Cerebellar nuclear complex (tissue), 1 donor: ENCODE measurements at regions not wholly inside any gene's neighbourhood (a gene's known extent, or its start where the extent isn't known, plus 50 kb on each side); places are given as distances from the start of the nearest gene placed in this dataset.

ENCODE experiments used
- DNase-seq, 2 experiments: peaks; one replicate each; lab custom pipeline; 2025; lab: John Stamatoyannopoulos, UW

- DNase-seq = no peak
Observed at GRCh38 chr3:194995334-194995733, 275.6 kb downstream of the XXYLT1 start.

GRCh38 chr3:194995922-194996321 is 275.0 kb downstream of the XXYLT1 start:
- DNase-seq = no peak

- no peak for DNase-seq
Observed at GRCh38 chr3:194996746-194997145, 274.2 kb downstream of the XXYLT1 start.

- DNase-seq = no peak
Observed at GRCh38 chr3:194998417-194998816, 272.5 kb downstream of the XXYLT1 start.

- no peak for DNase-seq
Observed at GRCh38 chr3:194998948-194999347, 272.0 kb downstream of the XXYLT1 start.

- DNase-seq = no peak
Observed at GRCh38 chr3:194999491-194999890, 271.5 kb downstream of the XXYLT1 start.

- no peak for DNase-seq
Observed at GRCh38 chr3:195001261-195001660, 269.7 kb downstream of the XXYLT1 start.

GRCh38 chr3:195001961-195002861 is 268.7 kb downstream of the XXYLT1 start:
- DNase-seq = no peak

GRCh38 chr3:195003006-195003892 is 267.7 kb downstream of the XXYLT1 start:
- DNase-seq = no peak

- no peak for DNase-seq
Observed at GRCh38 chr3:195003893-195004289, 267.1 kb downstream of the XXYLT1 start.

GRCh38 chr3:195004512-195005250 is 266.3 kb downstream of the XXYLT1 start:
- no peak for DNase-seq

- no peak for DNase-seq
Observed at GRCh38 chr3:195005251-195005620, 265.7 kb downstream of the XXYLT1 start.

GRCh38 chr3:195005759-195006510 is 265.0 kb downstream of the XXYLT1 start:
- no peak for DNase-seq

GRCh38 chr3:195007151-195007550 is 263.8 kb downstream of the XXYLT1 start:
- DNase-seq = no peak

- no peak for DNase-seq
Observed at GRCh38 chr3:195007766-195008165, 263.2 kb downstream of the XXYLT1 start.

GRCh38 chr3:195008816-195009215 is 262.1 kb downstream of the XXYLT1 start:
- no peak for DNase-seq

GRCh38 chr3:195009616-195010015 is 261.3 kb downstream of the XXYLT1 start:
- no peak for DNase-seq

GRCh38 chr3:195010551-195011100 is 260.3 kb downstream of the XXYLT1 start:
- DNase-seq = no peak

- DNase-seq = no peak
Observed at GRCh38 chr3:195011231-195011834, 259.6 kb downstream of the XXYLT1 start.

- DNase-seq = no peak
Observed at GRCh38 chr3:195012100-195012499, 258.9 kb downstream of the XXYLT1 start.

GRCh38 chr3:195012571-195012970 is 258.4 kb downstream of the XXYLT1 start:
- no peak for DNase-seq
